C4-2B (cell line): ENCODE measurements at regions not wholly inside any gene's neighbourhood (a gene's known extent, or its start where the extent isn't known, plus 50 kb on each side); places are given as distances from the start of the nearest gene placed in this dataset.

ENCODE experiments used
- H3K27ac ChIP-seq: fragments of 450-650 bp; 2 replicates; pipeline ENCODE4 v1.5.1; 2017
- CTCF ChIP-seq: fragments of 450-650 bp; conservative IDR thresholded peaks from 2 replicates; pipeline ENCODE4 v1.5.1; 2017; ENCODE audit warnings: mild to moderate bottlenecking
- ZFX ChIP-seq: fragments of 450-650 bp; IDR thresholded peaks from 2 replicates; pipeline ENCODE4 v1.6.1; 2017

- TF ChIP-seq CTCF: no peak
- no peak for TF ChIP-seq ZFX
- no peak overlapping the region for H3K27ac ChIP-seq
These were observed 91.5 kb upstream of the ZNF217 start for GRCh38 chr20:53685070-53685595.

- TF ChIP-seq ZFX (no peak), CTCF (no peak)
These were observed 89.9 kb upstream of the ZNF217 start for GRCh38 chr20:53683506-53683905.

GRCh38 chr20:53681352-53682212 is 87.9 kb upstream of the ZNF217 start:
- no peak overlapping the region for H3K27ac ChIP-seq

More at GRCh38 chr20:53683506-53683905, 89.9 kb upstream of the ZNF217 start:
- H3K27ac ChIP-seq: no peak overlapping the region

GRCh38 chr20:53679597-53680309 is 86.1 kb upstream of the ZNF217 start:
- TF ChIP-seq CTCF: no peak
- no peak for TF ChIP-seq ZFX
- no peak overlapping the region for H3K27ac ChIP-seq

More at GRCh38 chr20:53681352-53682212, 87.9 kb upstream of the ZNF217 start:
- no peak for TF ChIP-seq CTCF
- TF ChIP-seq ZFX: no peak

GRCh38 chr20:53678990-53679596 is 85.5 kb upstream of the ZNF217 start:
- no peak overlapping the region for H3K27ac ChIP-seq
- TF ChIP-seq CTCF (no peak), ZFX (no peak)

- H3K27ac ChIP-seq: no peak overlapping the region
- TF ChIP-seq ZFX (no peak), CTCF (no peak)
These were observed 84.8 kb upstream of the ZNF217 start for GRCh38 chr20:53678315-53678989.
